DOHH2 (cell line): ENCODE measurements at regions not wholly inside any gene's neighbourhood (a gene's known extent, or its start where the extent isn't known, plus 50 kb on each side); places are given as distances from the start of the nearest gene placed in this dataset.

ENCODE experiments used
- CTCF ChIP-seq: fragments of 200-600 bp; sonication (generic); IDR thresholded peaks from one replicate; pipeline ENCODE4 v1.5.1; 2014; ENCODE audit warnings: antibody characterized with exemption, mild to moderate bottlenecking, low read depth, low read length; ENCODE audit not compliant: poor library complexity, severe bottlenecking
- EZH2phosphoT487 ChIP-seq: fragments of 200-600 bp; sonication (generic); IDR thresholded peaks from 2 replicates; pipeline ENCODE4 v1.6.1; 2017; ENCODE audit warnings: borderline replicate concordance, mild to moderate bottlenecking, antibody characterized with exemption, low read length, moderate library complexity, mixed read lengths

DNA sequence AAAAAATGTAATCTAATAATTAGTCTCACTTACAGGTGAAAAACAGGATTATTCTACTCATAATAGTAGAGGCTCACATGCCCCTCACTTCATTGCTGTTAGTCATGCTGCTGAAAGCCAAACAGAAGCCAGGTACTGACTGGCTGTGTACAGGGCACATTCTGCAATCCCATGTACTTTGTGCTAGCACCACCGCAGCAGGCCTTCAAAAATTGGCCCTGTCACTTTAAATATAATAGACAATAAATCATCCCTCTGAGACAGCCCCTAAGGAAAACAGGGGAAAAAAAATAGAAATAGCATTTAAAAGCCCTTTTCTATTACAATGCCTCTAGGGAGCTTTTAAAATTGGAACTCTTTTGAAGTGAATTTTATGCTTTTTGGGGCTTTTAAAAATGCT is 723.8 kb downstream of the TUSC7 start:
- TF ChIP-seq CTCF: no peak
- TF ChIP-seq EZH2phosphoT487: no peak
